ENCODE measurements at regions not wholly inside any gene's neighbourhood (a gene's known extent, or its start where the extent isn't known, plus 50 kb on each side); places are given as distances from the start of the nearest gene placed in this dataset.

DNA sequence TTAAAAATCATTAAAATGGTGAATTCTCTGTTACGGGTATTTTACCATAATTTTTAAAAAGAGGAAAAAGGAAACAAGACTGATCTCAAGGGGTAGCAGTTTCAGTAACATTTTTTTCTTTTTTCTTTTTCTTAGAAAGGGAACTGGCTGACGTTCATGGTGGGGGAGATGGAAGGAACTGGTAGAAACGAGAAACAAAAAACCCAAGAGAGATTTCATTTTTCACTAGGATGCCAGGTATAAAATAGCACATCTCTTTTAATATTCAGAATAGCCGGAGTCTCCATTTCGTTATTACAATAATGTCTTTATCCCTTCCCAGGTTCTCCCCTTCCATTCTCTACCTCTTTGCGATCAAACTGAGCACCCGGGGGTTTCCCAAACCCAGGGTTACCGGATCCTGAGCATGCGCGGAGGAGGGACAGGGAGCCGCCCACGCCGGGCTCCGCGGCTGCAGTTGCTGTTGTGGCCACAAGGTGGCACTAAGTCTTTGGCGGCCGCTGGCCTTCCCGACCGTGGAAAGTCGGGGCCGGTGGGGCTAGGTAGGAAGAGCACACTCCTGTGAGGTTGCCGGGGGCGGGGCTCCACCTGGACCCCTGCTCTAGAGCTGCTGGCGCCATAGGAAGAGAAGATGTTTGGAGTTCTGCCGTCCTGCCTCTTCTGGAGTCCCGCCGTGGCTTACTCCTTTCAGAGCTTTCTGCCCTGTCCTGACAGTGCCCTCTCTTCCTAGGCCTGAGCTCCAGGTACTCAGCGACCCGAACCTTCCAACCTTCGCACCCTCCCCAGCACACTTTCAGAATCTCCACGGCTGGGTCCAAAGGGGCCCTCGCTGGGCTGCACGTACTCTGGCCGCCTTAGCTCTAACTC, 146.8 kb downstream of the SH3BGRL2 start:
- Histone ChIP-seq H3K27ac (ENCODE audit: low read depth in 1 of 2, low read length in 2 of 2) (peak overlapping the region; percentile 7 to 15), H3K4me3 (ENCODE audit: low read depth in 1 of 3, low read length in 3 of 3) (peak overlapping the region; percentile 39 to 64 (median 53)), H3K27me3 (ENCODE audit: control insufficient read depth in 4 of 4, insufficient read depth in 4 of 4, low read length in 3 of 4) (no peaks in the 10 kb centered on the region), H3K36me3 (ENCODE audit: control insufficient read depth in 4 of 4, insufficient read depth in 3 of 4, low read depth in 1 of 4, low read length in 3 of 4) (no peaks in the 10 kb centered on the region), H3K9ac (ENCODE audit: low read depth in 1 of 2, low read length in 2 of 2) (peak overlapping the region; percentile 49 to 68), H3K9me3 (ENCODE audit: control insufficient read depth in 4 of 4, low read length in 3 of 4) (no peaks in the 10 kb centered on the region), H3K4me1 (ENCODE audit: control insufficient read depth in 4 of 4, insufficient read depth in 4 of 4, low read length in 3 of 4) (peaks cover 0 to 5% (median 2%) of the 10 kb centered on the region in 4 donors)
- peak; percentile 86 for DNase-seq (ENCODE audit: low spot score)
- 10% methylated on average over 34 of the region's 34 CpGs for WGBS
- TF ChIP-seq, protein P1, sequence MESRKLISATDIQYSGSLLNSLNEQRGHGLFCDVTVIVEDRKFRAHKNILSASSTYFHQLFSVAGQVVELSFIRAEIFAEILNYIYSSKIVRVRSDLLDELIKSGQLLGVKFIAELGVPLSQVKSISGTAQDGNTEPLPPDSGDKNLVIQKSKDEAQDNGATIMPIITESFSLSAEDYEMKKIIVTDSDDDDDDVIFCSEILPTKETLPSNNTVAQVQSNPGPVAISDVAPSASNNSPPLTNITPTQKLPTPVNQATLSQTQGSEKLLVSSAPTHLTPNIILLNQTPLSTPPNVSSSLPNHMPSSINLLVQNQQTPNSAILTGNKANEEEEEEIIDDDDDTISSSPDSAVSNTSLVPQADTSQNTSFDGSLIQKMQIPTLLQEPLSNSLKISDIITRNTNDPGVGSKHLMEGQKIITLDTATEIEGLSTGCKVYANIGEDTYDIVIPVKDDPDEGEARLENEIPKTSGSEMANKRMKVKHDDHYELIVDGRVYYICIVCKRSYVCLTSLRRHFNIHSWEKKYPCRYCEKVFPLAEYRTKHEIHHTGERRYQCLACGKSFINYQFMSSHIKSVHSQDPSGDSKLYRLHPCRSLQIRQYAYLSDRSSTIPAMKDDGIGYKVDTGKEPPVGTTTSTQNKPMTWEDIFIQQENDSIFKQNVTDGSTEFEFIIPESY (IDR thresholded peaks at IDR 0.05), result no peak
- TF ChIP-seq, protein P2, sequence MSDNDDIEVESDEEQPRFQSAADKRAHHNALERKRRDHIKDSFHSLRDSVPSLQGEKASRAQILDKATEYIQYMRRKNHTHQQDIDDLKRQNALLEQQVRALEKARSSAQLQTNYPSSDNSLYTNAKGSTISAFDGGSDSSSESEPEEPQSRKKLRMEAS (IDR thresholded peaks at IDR 0.05), result no peak
- peak; percentile 32 for TF ChIP-seq SP1 (IDR thresholded peaks at IDR 0.05)
- no peak for TF ChIP-seq GABPA (IDR thresholded peaks at IDR 0.05 in 1 of 2, conservative IDR thresholded peaks at IDR 0.05 in 1 of 2)
- TF ChIP-seq NR2F2 (IDR thresholded peaks at IDR 0.05), result no peak
- TF ChIP-seq TAF1 (conservative IDR thresholded peaks at IDR 0.05), result no peak
- TF ChIP-seq RXRA (IDR thresholded peaks at IDR 0.05), result peak in 1 of 2 donors; percentile 27
- peak; percentile 87 to 92 for TF ChIP-seq RAD21 (IDR thresholded peaks at IDR 0.05)
- TF ChIP-seq, protein P3, sequence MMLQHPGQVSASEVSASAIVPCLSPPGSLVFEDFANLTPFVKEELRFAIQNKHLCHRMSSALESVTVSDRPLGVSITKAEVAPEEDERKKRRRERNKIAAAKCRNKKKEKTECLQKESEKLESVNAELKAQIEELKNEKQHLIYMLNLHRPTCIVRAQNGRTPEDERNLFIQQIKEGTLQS (IDR thresholded peaks at IDR 0.05), result peak; percentile 10
- TF ChIP-seq YY1 (IDR thresholded peaks at IDR 0.05), result peak; percentile 37
- TF ChIP-seq, protein P4, sequence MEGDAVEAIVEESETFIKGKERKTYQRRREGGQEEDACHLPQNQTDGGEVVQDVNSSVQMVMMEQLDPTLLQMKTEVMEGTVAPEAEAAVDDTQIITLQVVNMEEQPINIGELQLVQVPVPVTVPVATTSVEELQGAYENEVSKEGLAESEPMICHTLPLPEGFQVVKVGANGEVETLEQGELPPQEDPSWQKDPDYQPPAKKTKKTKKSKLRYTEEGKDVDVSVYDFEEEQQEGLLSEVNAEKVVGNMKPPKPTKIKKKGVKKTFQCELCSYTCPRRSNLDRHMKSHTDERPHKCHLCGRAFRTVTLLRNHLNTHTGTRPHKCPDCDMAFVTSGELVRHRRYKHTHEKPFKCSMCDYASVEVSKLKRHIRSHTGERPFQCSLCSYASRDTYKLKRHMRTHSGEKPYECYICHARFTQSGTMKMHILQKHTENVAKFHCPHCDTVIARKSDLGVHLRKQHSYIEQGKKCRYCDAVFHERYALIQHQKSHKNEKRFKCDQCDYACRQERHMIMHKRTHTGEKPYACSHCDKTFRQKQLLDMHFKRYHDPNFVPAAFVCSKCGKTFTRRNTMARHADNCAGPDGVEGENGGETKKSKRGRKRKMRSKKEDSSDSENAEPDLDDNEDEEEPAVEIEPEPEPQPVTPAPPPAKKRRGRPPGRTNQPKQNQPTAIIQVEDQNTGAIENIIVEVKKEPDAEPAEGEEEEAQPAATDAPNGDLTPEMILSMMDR (IDR thresholded peaks at IDR 0.05; ENCODE audit: low read depth, low read length, missing input control), result peak; percentile 98
- TF ChIP-seq FOXA1 (IDR thresholded peaks at IDR 0.05), result no peak
- TF ChIP-seq, protein P5, sequence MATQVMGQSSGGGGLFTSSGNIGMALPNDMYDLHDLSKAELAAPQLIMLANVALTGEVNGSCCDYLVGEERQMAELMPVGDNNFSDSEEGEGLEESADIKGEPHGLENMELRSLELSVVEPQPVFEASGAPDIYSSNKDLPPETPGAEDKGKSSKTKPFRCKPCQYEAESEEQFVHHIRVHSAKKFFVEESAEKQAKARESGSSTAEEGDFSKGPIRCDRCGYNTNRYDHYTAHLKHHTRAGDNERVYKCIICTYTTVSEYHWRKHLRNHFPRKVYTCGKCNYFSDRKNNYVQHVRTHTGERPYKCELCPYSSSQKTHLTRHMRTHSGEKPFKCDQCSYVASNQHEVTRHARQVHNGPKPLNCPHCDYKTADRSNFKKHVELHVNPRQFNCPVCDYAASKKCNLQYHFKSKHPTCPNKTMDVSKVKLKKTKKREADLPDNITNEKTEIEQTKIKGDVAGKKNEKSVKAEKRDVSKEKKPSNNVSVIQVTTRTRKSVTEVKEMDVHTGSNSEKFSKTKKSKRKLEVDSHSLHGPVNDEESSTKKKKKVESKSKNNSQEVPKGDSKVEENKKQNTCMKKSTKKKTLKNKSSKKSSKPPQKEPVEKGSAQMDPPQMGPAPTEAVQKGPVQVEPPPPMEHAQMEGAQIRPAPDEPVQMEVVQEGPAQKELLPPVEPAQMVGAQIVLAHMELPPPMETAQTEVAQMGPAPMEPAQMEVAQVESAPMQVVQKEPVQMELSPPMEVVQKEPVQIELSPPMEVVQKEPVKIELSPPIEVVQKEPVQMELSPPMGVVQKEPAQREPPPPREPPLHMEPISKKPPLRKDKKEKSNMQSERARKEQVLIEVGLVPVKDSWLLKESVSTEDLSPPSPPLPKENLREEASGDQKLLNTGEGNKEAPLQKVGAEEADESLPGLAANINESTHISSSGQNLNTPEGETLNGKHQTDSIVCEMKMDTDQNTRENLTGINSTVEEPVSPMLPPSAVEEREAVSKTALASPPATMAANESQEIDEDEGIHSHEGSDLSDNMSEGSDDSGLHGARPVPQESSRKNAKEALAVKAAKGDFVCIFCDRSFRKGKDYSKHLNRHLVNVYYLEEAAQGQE (IDR thresholded peaks at IDR 0.05), result no peak
- no peak for TF ChIP-seq HNF4G (IDR thresholded peaks at IDR 0.05)
- no peak for TF ChIP-seq FOXA2 (IDR thresholded peaks at IDR 0.05)
- TF ChIP-seq JUND (IDR thresholded peaks at IDR 0.05), result no peak
- peak; percentile 33 to 75 for TF ChIP-seq HNF4A (conservative IDR thresholded peaks at IDR 0.05)
- peak; percentile 98 to 99 for TF ChIP-seq EGR1 (IDR thresholded peaks at IDR 0.05; ENCODE audit: low read depth in 2 of 2)
